GM18505 (cell line): ENCODE measurements at regions not wholly inside any gene's neighbourhood (a gene's known extent, or its start where the extent isn't known, plus 50 kb on each side); places are given as distances from the start of the nearest gene placed in this dataset.

Source experiments
- ATAC-seq: cut with Tn5 transposase; IDR thresholded peaks from one replicate; pipeline ENCODE4 v1.9.1; 2021; ENCODE audit not compliant: unreplicated experiment
- POLR2A ChIP-seq: IDR thresholded peaks from 4 replicates; pipeline ENCODE4 v1.6.1; 2011; ENCODE audit warnings: borderline replicate concordance; ENCODE audit not compliant: insufficient read depth, insufficient read length; ENCODE audit errors: extremely low read depth

GRCh38 chr9:108720191-108720642 is 135.6 kb downstream of the ACTL7B start:
- no peak for TF ChIP-seq POLR2A
- ATAC-seq = no peak

- TF ChIP-seq POLR2A = no peak
- no peak for ATAC-seq
These were observed 145.4 kb downstream of the ACTL7B start for GRCh38 chr9:108710424-108710823.

- TF ChIP-seq POLR2A = no peak
- ATAC-seq = no peak
These were observed 145.8 kb downstream of the ACTL7B start for GRCh38 chr9:108709997-108710396.

GRCh38 chr9:108709126-108709525 is 146.7 kb downstream of the ACTL7B start:
- no peak for TF ChIP-seq POLR2A
- no peak for ATAC-seq

GRCh38 chr9:108708448-108708847 is 147.3 kb downstream of the ACTL7B start:
- TF ChIP-seq POLR2A = no peak
- no peak for ATAC-seq

GRCh38 chr9:108707120-108707519 is 148.7 kb downstream of the ACTL7B start:
- no peak for TF ChIP-seq POLR2A
- no peak for ATAC-seq

- TF ChIP-seq POLR2A = no peak
- no peak for ATAC-seq
These were observed 151.5 kb downstream of the ACTL7B start for GRCh38 chr9:108704156-108704852.

- no peak for ATAC-seq
- TF ChIP-seq POLR2A = no peak
These were observed 152.4 kb downstream of the ACTL7B start for GRCh38 chr9:108703429-108703828.

GRCh38 chr9:108702681-108703080 is 153.1 kb downstream of the ACTL7B start:
- no peak for TF ChIP-seq POLR2A
- no peak for ATAC-seq

- ATAC-seq = no peak
- TF ChIP-seq POLR2A = no peak
These were observed 157.0 kb downstream of the ACTL7B start for GRCh38 chr9:108698801-108699200.

- ATAC-seq = no peak
These were observed 157.6 kb downstream of the ACTL7B start for GRCh38 chr9:108698231-108698630.

GRCh38 chr9:108696156-108696555 is 159.6 kb downstream of the ACTL7B start:
- no peak for TF ChIP-seq POLR2A
- no peak for ATAC-seq

More at GRCh38 chr9:108698231-108698630, 157.6 kb downstream of the ACTL7B start:
- no peak for TF ChIP-seq POLR2A

GRCh38 chr9:108694170-108694569 is 161.6 kb downstream of the ACTL7B start:
- no peak for ATAC-seq
- no peak for TF ChIP-seq POLR2A

- ATAC-seq = no peak
- TF ChIP-seq POLR2A = no peak
These were observed 164.2 kb downstream of the ACTL7B start for GRCh38 chr9:108691614-108692013.
